GM10266 (cell line): ENCODE measurements at regions not wholly inside any gene's neighbourhood (a gene's known extent, or its start where the extent isn't known, plus 50 kb on each side); places are given as distances from the start of the nearest gene placed in this dataset.

Source experiments
- DNase-seq: peaks from one replicate; pipeline ENCODE4 v3.0.0; 2012; ENCODE audit errors: extremely low spot score
- CTCF ChIP-seq: IDR thresholded peaks from 2 replicates; pipeline ENCODE4 v1.5.1; 2012; ENCODE audit warnings: mild to moderate bottlenecking, low read depth; ENCODE audit not compliant: control insufficient read depth, insufficient read depth; ENCODE audit errors: missing control alignments

- DNase-seq: no peak
- TF ChIP-seq CTCF: no peak
Observed at GRCh38 chr5:103330875-103331274, 72.3 kb downstream of the MACIR start.
